ENCODE measurements at regions not wholly inside any gene's neighbourhood (a gene's known extent, or its start where the extent isn't known, plus 50 kb on each side); places are given as distances from the start of the nearest gene placed in this dataset.

DNA sequence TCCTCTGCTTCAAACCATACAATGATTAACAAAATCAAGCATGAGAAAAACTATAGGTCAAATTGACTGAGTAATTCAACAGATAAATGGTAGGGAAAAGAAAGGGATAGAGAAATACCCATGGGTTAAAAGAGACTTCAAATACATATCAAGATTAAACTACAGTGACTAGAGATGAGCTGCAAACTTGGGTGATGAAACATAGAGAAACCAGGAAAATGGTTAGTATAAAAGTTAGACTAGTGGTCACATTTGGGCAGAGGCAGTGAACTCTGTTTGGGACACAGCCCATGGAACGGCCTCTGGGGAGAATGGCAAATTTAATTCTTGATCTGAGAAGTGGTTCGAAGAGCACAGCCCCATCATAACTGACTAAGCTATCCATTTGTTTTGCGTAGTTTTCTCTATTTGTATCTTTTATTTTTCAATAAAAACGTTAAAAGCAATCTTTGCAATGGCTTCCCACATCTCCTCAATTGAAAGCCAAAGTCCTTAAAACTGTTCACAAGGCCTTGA lies 99.4 kb downstream of the APIP start:
- H3K4me1 ChIP-seq: no peaks in the 10 kb centered on the region
- intact Hi-C loops (cut with DNase I; ENCODE audit: low total_unique reads): no loop called here
- no peaks in the 10 kb centered on the region for H3K9me3 ChIP-seq
- DNase-seq: no peak
- H3K27me3 ChIP-seq: no peaks in the 10 kb centered on the region
- WGBS, 2 donors: 79 to 86% methylated on average over 4 of the region's 4 CpGs
- no peak overlapping the region for H3K27ac ChIP-seq
- TF ChIP-seq CTCF (IDR thresholded peaks at IDR 0.05) (no peak), POLR2A (IDR thresholded peaks at IDR 0.05) (no peak)
- H3K36me3 ChIP-seq (ENCODE audit: low read depth, missing control alignments): no peaks in the 10 kb centered on the region
- H3K4me3 ChIP-seq: no peak overlapping the region

DNA sequence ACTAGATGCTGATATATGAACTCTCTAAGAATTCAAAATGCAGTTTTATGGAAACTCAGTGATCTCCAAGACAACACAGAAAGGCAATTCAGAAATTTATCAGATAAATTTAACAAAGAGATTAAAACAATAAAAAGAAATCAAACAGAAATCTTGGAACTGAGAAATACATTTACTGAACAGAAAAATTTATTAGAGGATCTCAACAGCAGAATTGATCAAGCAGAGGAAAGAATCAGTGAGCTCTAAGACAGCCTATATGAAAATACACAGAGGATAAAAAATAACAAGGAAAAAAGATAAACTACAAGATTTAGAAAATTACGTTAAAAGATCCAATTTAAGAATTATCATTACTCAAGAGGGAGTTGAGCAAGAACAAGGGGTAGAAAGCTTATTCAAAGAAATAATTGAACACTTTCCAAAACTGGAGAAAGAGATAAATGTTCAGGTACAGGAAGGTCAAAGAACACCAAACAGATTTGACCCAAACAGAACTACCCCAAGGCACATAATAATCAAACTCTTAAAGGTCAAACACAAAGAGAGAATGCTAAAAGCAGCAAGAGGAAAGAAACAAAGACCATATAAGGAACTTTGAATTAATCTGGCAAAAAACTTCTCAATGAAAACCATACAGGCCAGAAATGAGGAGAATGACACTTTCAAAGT lies 103.1 kb downstream of the APIP start:
- Histone ChIP-seq H3K27ac (no peak overlapping the region), H3K36me3 (ENCODE audit: low read depth, missing control alignments) (no peaks in the 10 kb centered on the region), H3K4me1 (no peaks in the 10 kb centered on the region), H3K9me3 (no peaks in the 10 kb centered on the region), H3K27me3 (no peaks in the 10 kb centered on the region), H3K4me3 (no peak overlapping the region)
- no peak for DNase-seq
- WGBS, 2 donors: 86 to 89% methylated on average over 1 of the region's 1 CpG
- intact Hi-C loops (cut with DNase I; ENCODE audit: low total_unique reads): no loop called here
- no peak for TF ChIP-seq POLR2A (IDR thresholded peaks at IDR 0.05)
- TF ChIP-seq CTCF (IDR thresholded peaks at IDR 0.05): no peak

GRCh38 chr11:34811858-34812257 lies 104.3 kb downstream of the APIP start:
- 85 to 87% methylated on average over 3 of the region's 3 CpGs for WGBS, 2 donors
- Histone ChIP-seq H3K27ac (no peak overlapping the region), H3K4me1 (no peaks in the 10 kb centered on the region), H3K36me3 (ENCODE audit: low read depth, missing control alignments) (no peaks in the 10 kb centered on the region), H3K4me3 (no peak overlapping the region), H3K9me3 (no peaks in the 10 kb centered on the region), H3K27me3 (no peaks in the 10 kb centered on the region)
- TF ChIP-seq POLR2A (IDR thresholded peaks at IDR 0.05): no peak
- TF ChIP-seq CTCF (IDR thresholded peaks at IDR 0.05): no peak
- intact Hi-C loops (cut with DNase I; ENCODE audit: low total_unique reads): no loop called here
- no peak for DNase-seq

DNA sequence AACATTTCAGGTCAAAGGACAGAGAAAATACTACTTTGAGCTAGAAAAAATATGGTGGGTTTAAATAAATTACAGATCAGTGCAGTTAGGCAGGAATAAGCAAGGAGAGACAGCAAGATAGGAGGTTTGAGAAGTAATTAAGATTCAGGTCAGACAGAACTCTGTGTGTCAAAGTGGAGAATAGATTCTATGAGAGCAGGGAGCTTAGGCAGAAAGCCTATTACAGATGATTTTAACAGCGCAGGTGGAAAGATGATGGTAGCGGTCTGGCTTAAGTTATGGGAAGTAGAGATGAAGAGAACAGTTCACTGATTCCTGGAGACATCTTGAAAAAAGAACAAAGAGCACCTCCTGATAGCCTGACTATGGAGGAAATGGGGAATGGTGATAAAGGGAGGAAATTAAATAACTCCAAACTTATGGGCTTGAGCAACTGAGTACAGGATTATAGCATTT lies 106.0 kb downstream of the APIP start:
- no peaks in the 10 kb centered on the region for H3K36me3 ChIP-seq (ENCODE audit: low read depth, missing control alignments)
- 92 to 97% methylated on average over 2 of the region's 2 CpGs for WGBS, 2 donors
- intact Hi-C loops (cut with DNase I; ENCODE audit: low total_unique reads): no loop called here

More for the DNA sequence above, 106.0 kb downstream of the APIP start:
- Histone ChIP-seq H3K27me3 (no peaks in the 10 kb centered on the region), H3K4me3 (no peak overlapping the region), H3K9me3 (no peaks in the 10 kb centered on the region), H3K4me1 (no peaks in the 10 kb centered on the region), H3K27ac (no peak overlapping the region)
- TF ChIP-seq POLR2A (IDR thresholded peaks at IDR 0.05): no peak
- TF ChIP-seq CTCF (IDR thresholded peaks at IDR 0.05): no peak
- no peak for DNase-seq

All from testis (tissue), 2 donors.